OCI-LY1 (cell line): ENCODE measurements at regions not wholly inside any gene's neighbourhood (a gene's known extent, or its start where the extent isn't known, plus 50 kb on each side); places are given as distances from the start of the nearest gene placed in this dataset.

Source experiments
- H2AFZ ChIP-seq: fragments of 200-600 bp; sonication (generic), shearing (Covaris generic); 2 replicates; pipeline ENCODE4 v1.6.0; 2014; ENCODE audit warnings: antibody characterized with exemption, mild to moderate bottlenecking, low read length
- H3F3A ChIP-seq: fragments of 200-600 bp; sonication (generic), shearing (Covaris generic); 2 replicates; pipeline ENCODE4 v1.6.0; 2014; ENCODE audit warnings: mild to moderate bottlenecking, antibody characterized with exemption, low read length, moderate library complexity; ENCODE audit not compliant: insufficient read depth
- H3K27ac ChIP-seq: fragments of 200-600 bp; sonication (generic); 2 replicates; pipeline ENCODE4 v1.5.1; 2014; ENCODE audit warnings: low read length, mixed run types, mild to moderate bottlenecking, low read depth; ENCODE audit not compliant: poor library complexity, severe bottlenecking
- H3K27me3 ChIP-seq: fragments of 200-600 bp; sonication (generic); 2 replicates; pipeline ENCODE4 v1.6.0; 2014; ENCODE audit warnings: antibody characterized with exemption, mild to moderate bottlenecking, low read length, moderate library complexity; ENCODE audit not compliant: insufficient read depth
- H3K36me3 ChIP-seq: fragments of 200-600 bp; sonication (generic); 2 replicates; pipeline ENCODE4 v1.6.1; 2014; ENCODE audit warnings: mild to moderate bottlenecking, antibody characterized with exemption, low read length, moderate library complexity, mixed read lengths; ENCODE audit not compliant: insufficient read depth
- H3K4me1 ChIP-seq: fragments of 200-600 bp; sonication (generic); 2 replicates; pipeline ENCODE4 v1.5.1; 2014; ENCODE audit warnings: mild to moderate bottlenecking, low read length, moderate library complexity; ENCODE audit not compliant: insufficient read depth, severe bottlenecking
- H3K4me2 ChIP-seq: fragments of 200-600 bp; sonication (generic), shearing (Covaris generic); 2 replicates; pipeline ENCODE4 v1.6.1; 2014; ENCODE audit warnings: low read length
- H3K4me3 ChIP-seq: fragments of 200-600 bp; sonication (generic); 2 replicates; pipeline ENCODE4 v1.5.1; 2014; ENCODE audit warnings: low read length, low read depth, mild to moderate bottlenecking, mixed read lengths; ENCODE audit not compliant: poor library complexity, severe bottlenecking
- H3K79me2 ChIP-seq: fragments of 200-600 bp; shearing (Covaris generic); 2 replicates; pipeline ENCODE4 v1.6.1; 2016; ENCODE audit warnings: mixed run types, low read length, mixed read lengths; ENCODE audit not compliant: insufficient read depth
- H3K9ac ChIP-seq: fragments of 200-600 bp; sonication (generic), shearing (Covaris generic); 2 replicates; pipeline ENCODE4 v1.6.1; 2014; ENCODE audit warnings: mild to moderate bottlenecking, low read length, mixed read lengths
- H3K9me2 ChIP-seq: fragments of 200-600 bp; sonication (generic), shearing (Covaris generic); 2 replicates; pipeline ENCODE4 v1.6.1; 2014; ENCODE audit warnings: low read depth, mild to moderate bottlenecking, low read length, mixed read lengths
- H3K9me3 ChIP-seq: fragments of 200-600 bp; shearing (Covaris generic); 2 replicates; pipeline ENCODE4 v1.6.1; 2014; ENCODE audit warnings: low read length, mixed read lengths
- H4K20me1 ChIP-seq: fragments of 200-600 bp; sonication (generic), shearing (Covaris generic); 2 replicates; pipeline ENCODE4 v1.6.0; 2016; ENCODE audit warnings: mild to moderate bottlenecking, low read length; ENCODE audit not compliant: insufficient read depth
- EZH2 ChIP-seq: fragments of 200-600 bp; sonication (generic), shearing (Covaris generic); IDR thresholded peaks from 2 replicates; pipeline ENCODE4 v1.8.0; 2017; ENCODE audit warnings: borderline replicate concordance, mixed run types, mild to moderate bottlenecking, antibody characterized with exemption, low read length, moderate library complexity, mixed read lengths
- TF ChIP-seq, protein P1 (sequence below): fragments of 200-600 bp; sonication (generic), shearing (Covaris generic); IDR thresholded peaks from 2 replicates; pipeline ENCODE4 v1.5.1; 2017; ENCODE audit warnings: mild to moderate bottlenecking, antibody characterized with exemption, low read length, moderate library complexity, mixed read lengths

- Histone ChIP-seq H2AFZ (no peak overlapping the region), H3K27ac (no peak overlapping the region), H3K9me3 (no peaks in the 10 kb centered on the region), H3F3A (no peaks in the 10 kb centered on the region), H3K9me2 (no peaks in the 10 kb centered on the region), H3K4me2 (no peak overlapping the region), H3K9ac (no peak overlapping the region), H4K20me1 (no peaks in the 10 kb centered on the region), H3K4me1 (peaks cover 7% of the 10 kb centered on the region), H3K79me2 (no peaks in the 10 kb centered on the region), H3K4me3 (no peak overlapping the region), H3K36me3 (no peaks in the 10 kb centered on the region), H3K27me3 (no peaks in the 10 kb centered on the region)
- TF ChIP-seq EZH2, result no peak
- TF ChIP-seq, protein P1, sequence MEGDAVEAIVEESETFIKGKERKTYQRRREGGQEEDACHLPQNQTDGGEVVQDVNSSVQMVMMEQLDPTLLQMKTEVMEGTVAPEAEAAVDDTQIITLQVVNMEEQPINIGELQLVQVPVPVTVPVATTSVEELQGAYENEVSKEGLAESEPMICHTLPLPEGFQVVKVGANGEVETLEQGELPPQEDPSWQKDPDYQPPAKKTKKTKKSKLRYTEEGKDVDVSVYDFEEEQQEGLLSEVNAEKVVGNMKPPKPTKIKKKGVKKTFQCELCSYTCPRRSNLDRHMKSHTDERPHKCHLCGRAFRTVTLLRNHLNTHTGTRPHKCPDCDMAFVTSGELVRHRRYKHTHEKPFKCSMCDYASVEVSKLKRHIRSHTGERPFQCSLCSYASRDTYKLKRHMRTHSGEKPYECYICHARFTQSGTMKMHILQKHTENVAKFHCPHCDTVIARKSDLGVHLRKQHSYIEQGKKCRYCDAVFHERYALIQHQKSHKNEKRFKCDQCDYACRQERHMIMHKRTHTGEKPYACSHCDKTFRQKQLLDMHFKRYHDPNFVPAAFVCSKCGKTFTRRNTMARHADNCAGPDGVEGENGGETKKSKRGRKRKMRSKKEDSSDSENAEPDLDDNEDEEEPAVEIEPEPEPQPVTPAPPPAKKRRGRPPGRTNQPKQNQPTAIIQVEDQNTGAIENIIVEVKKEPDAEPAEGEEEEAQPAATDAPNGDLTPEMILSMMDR, result no peak
Measured at GRCh38 chr5:54745599-54745998, 228.0 kb downstream of the SNX18 start.

- no peaks in the 10 kb centered on the region for H3F3A ChIP-seq
- H3K27me3 ChIP-seq, result no peaks in the 10 kb centered on the region
- H3K9ac ChIP-seq, result no peak overlapping the region
- no peaks in the 10 kb centered on the region for H3K36me3 ChIP-seq
- H2AFZ ChIP-seq, result no peak overlapping the region
- H4K20me1 ChIP-seq, result no peaks in the 10 kb centered on the region
- TF ChIP-seq, protein P1, result no peak
- no peak for TF ChIP-seq EZH2
- H3K27ac ChIP-seq, result no peak overlapping the region
- no peak overlapping the region for H3K4me2 ChIP-seq
- no peak overlapping the region for H3K4me3 ChIP-seq
- H3K79me2 ChIP-seq, result no peaks in the 10 kb centered on the region
- peaks cover 7% of the 10 kb centered on the region for H3K4me1 ChIP-seq
- no peaks in the 10 kb centered on the region for H3K9me3 ChIP-seq
- no peaks in the 10 kb centered on the region for H3K9me2 ChIP-seq
Measured at GRCh38 chr5:54743997-54744788, 226.6 kb downstream of the SNX18 start.

DNA sequence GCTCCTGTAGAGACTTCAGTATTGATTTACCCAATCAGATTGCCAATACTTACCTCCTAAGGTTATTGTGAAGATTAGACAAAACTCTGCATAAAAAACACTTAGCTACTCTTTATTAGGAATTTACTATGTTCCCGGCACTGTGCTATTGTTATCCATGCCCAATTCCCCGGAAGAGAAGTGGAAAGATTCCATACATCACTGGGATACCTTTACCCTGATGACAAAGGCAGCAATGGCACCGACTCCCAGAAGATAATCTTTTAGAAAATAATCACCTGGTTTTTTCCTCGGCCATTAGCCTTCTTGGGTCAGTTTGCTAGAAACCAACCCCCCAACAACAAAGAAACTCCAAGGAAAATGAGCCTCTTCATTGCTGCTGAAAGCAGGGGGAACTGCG lies 226.0 kb downstream of the SNX18 start:
- H3K9me3 ChIP-seq, result no peaks in the 10 kb centered on the region
- H3K27ac ChIP-seq, result no peak overlapping the region

More for the DNA sequence above, 226.0 kb downstream of the SNX18 start:
- TF ChIP-seq EZH2, result no peak
- TF ChIP-seq, protein P1, result no peak
- H3K9ac ChIP-seq, result no peak overlapping the region
- no peaks in the 10 kb centered on the region for H3K9me2 ChIP-seq
- no peaks in the 10 kb centered on the region for H4K20me1 ChIP-seq
- no peak overlapping the region for H3K4me2 ChIP-seq
- H3K4me1 ChIP-seq, result peaks cover 7% of the 10 kb centered on the region
- no peak overlapping the region for H2AFZ ChIP-seq
- H3K4me3 ChIP-seq, result no peak overlapping the region
- no peaks in the 10 kb centered on the region for H3K79me2 ChIP-seq
- no peaks in the 10 kb centered on the region for H3F3A ChIP-seq
- no peaks in the 10 kb centered on the region for H3K36me3 ChIP-seq
- no peaks in the 10 kb centered on the region for H3K27me3 ChIP-seq
